ENCODE measurements at regions not wholly inside any gene's neighbourhood (a gene's known extent, or its start where the extent isn't known, plus 50 kb on each side); places are given as distances from the start of the nearest gene placed in this dataset.

GRCh38 chr7:89776980-89777379 lies 377.3 kb upstream of the STEAP1 start:
- no peak overlapping the region for H3K27ac ChIP-seq (ENCODE audit: insufficient read depth in 1 of 2, low read depth in 1 of 2, low read length in 2 of 2, poor library complexity in 1 of 2, severe bottlenecking in 2 of 2)
- DNase-seq: no peak
- H3K4me1 ChIP-seq (ENCODE audit: control extremely low read depth in 1 of 4, control insufficient read depth in 4 of 4, insufficient read depth in 4 of 4, low read length in 3 of 4): no peaks in the 10 kb centered on the region
- H3K4me3 ChIP-seq (ENCODE audit: control insufficient read depth in 1 of 7, extremely low read depth in 1 of 7, insufficient read depth in 4 of 7, low read depth in 2 of 7, low read length in 6 of 7): no peak overlapping the region
- CTCF ChIA-PET: no interaction called here
- H3K36me3 ChIP-seq (ENCODE audit: control insufficient read depth in 4 of 4, insufficient read depth in 4 of 4, low read length in 3 of 4): no peaks in the 10 kb centered on the region
- POLR2A ChIA-PET: no interaction called here
- H3K27me3 ChIP-seq (replicated peaks in 2 of 5; ENCODE audit: control insufficient read depth in 4 of 5, insufficient read depth in 5 of 5, low read length in 4 of 5): no peaks in the 10 kb centered on the region
- no peaks in the 10 kb centered on the region for H3K9me3 ChIP-seq (ENCODE audit: control extremely low read depth in 1 of 5, control insufficient read depth in 4 of 5, insufficient read depth in 2 of 5, low read depth in 1 of 5, low read length in 4 of 5)
- no CpG with 5 or more reads among the region's 2 CpGs for WGBS (ENCODE audit: insufficient coverage)

GRCh38 chr7:89777499-89777898 lies 376.8 kb upstream of the STEAP1 start:
- Histone ChIP-seq H3K27ac (ENCODE audit: insufficient read depth in 1 of 2, low read depth in 1 of 2, low read length in 2 of 2, poor library complexity in 1 of 2, severe bottlenecking in 2 of 2) (no peak overlapping the region), H3K27me3 (replicated peaks in 2 of 5; ENCODE audit: control insufficient read depth in 4 of 5, insufficient read depth in 5 of 5, low read length in 4 of 5) (no peaks in the 10 kb centered on the region), H3K9me3 (ENCODE audit: control extremely low read depth in 1 of 5, control insufficient read depth in 4 of 5, insufficient read depth in 2 of 5, low read depth in 1 of 5, low read length in 4 of 5) (no peaks in the 10 kb centered on the region), H3K36me3 (ENCODE audit: control insufficient read depth in 4 of 4, insufficient read depth in 4 of 4, low read length in 3 of 4) (no peaks in the 10 kb centered on the region), H3K4me3 (ENCODE audit: control insufficient read depth in 1 of 7, extremely low read depth in 1 of 7, insufficient read depth in 4 of 7, low read depth in 2 of 7, low read length in 6 of 7) (no peak overlapping the region), H3K4me1 (ENCODE audit: control extremely low read depth in 1 of 4, control insufficient read depth in 4 of 4, insufficient read depth in 4 of 4, low read length in 3 of 4) (no peaks in the 10 kb centered on the region)
- ChIA-PET POLR2A (no interaction called here), CTCF (no interaction called here)
- DNase-seq: no peak

GRCh38 chr7:89780291-89780690 lies 374.0 kb upstream of the STEAP1 start:
- no peak for DNase-seq
- ChIA-PET POLR2A (no interaction called here), CTCF (no interaction called here)
- H3K4me3 ChIP-seq (ENCODE audit: control insufficient read depth in 1 of 7, extremely low read depth in 1 of 7, insufficient read depth in 4 of 7, low read depth in 2 of 7, low read length in 6 of 7): no peak overlapping the region
- H3K27me3 ChIP-seq (replicated peaks in 2 of 5; ENCODE audit: control insufficient read depth in 4 of 5, insufficient read depth in 5 of 5, low read length in 4 of 5): no peaks in the 10 kb centered on the region
- 90% methylated on average over 2 of the region's 4 CpGs for WGBS (ENCODE audit: insufficient coverage)
- no peaks in the 10 kb centered on the region for H3K36me3 ChIP-seq (ENCODE audit: control insufficient read depth in 4 of 4, insufficient read depth in 4 of 4, low read length in 3 of 4)
- no peak overlapping the region for H3K27ac ChIP-seq (ENCODE audit: insufficient read depth in 1 of 2, low read depth in 1 of 2, low read length in 2 of 2, poor library complexity in 1 of 2, severe bottlenecking in 2 of 2)
- no peaks in the 10 kb centered on the region for H3K4me1 ChIP-seq (ENCODE audit: control extremely low read depth in 1 of 4, control insufficient read depth in 4 of 4, insufficient read depth in 4 of 4, low read length in 3 of 4)
- no peaks in the 10 kb centered on the region for H3K9me3 ChIP-seq (ENCODE audit: control extremely low read depth in 1 of 5, control insufficient read depth in 4 of 5, insufficient read depth in 2 of 5, low read depth in 1 of 5, low read length in 4 of 5)

GRCh38 chr7:89796481-89796880 lies 357.8 kb upstream of the STEAP1 start:
- H3K9me3 ChIP-seq (ENCODE audit: control extremely low read depth in 1 of 5, control insufficient read depth in 4 of 5, insufficient read depth in 2 of 5, low read depth in 1 of 5, low read length in 4 of 5): no peaks in the 10 kb centered on the region
- no CpG with 5 or more reads among the region's 2 CpGs for WGBS (ENCODE audit: insufficient coverage)
- H3K4me1 ChIP-seq (ENCODE audit: control extremely low read depth in 1 of 4, control insufficient read depth in 4 of 4, insufficient read depth in 4 of 4, low read length in 3 of 4): no peaks in the 10 kb centered on the region
- no peak overlapping the region for H3K27ac ChIP-seq (ENCODE audit: insufficient read depth in 1 of 2, low read depth in 1 of 2, low read length in 2 of 2, poor library complexity in 1 of 2, severe bottlenecking in 2 of 2)
- no peak overlapping the region for H3K4me3 ChIP-seq (ENCODE audit: control insufficient read depth in 1 of 7, extremely low read depth in 1 of 7, insufficient read depth in 4 of 7, low read depth in 2 of 7, low read length in 6 of 7)
- CTCF ChIA-PET: no interaction called here
- H3K27me3 ChIP-seq (replicated peaks in 2 of 5; ENCODE audit: control insufficient read depth in 4 of 5, insufficient read depth in 5 of 5, low read length in 4 of 5): no peaks in the 10 kb centered on the region
- DNase-seq: no peak
- POLR2A ChIA-PET: no interaction called here
- H3K36me3 ChIP-seq (ENCODE audit: control insufficient read depth in 4 of 4, insufficient read depth in 4 of 4, low read length in 3 of 4): no peaks in the 10 kb centered on the region

GRCh38 chr7:89797965-89798598 lies 356.2 kb upstream of the STEAP1 start:
- Histone ChIP-seq H3K9me3 (ENCODE audit: control extremely low read depth in 1 of 5, control insufficient read depth in 4 of 5, insufficient read depth in 2 of 5, low read depth in 1 of 5, low read length in 4 of 5) (no peaks in the 10 kb centered on the region), H3K4me1 (ENCODE audit: control extremely low read depth in 1 of 4, control insufficient read depth in 4 of 4, insufficient read depth in 4 of 4, low read length in 3 of 4) (no peaks in the 10 kb centered on the region), H3K27ac (ENCODE audit: insufficient read depth in 1 of 2, low read depth in 1 of 2, low read length in 2 of 2, poor library complexity in 1 of 2, severe bottlenecking in 2 of 2) (no peak overlapping the region), H3K4me3 (ENCODE audit: control insufficient read depth in 1 of 7, extremely low read depth in 1 of 7, insufficient read depth in 4 of 7, low read depth in 2 of 7, low read length in 6 of 7) (no peak overlapping the region), H3K27me3 (replicated peaks in 2 of 5; ENCODE audit: control insufficient read depth in 4 of 5, insufficient read depth in 5 of 5, low read length in 4 of 5) (no peaks in the 10 kb centered on the region), H3K36me3 (ENCODE audit: control insufficient read depth in 4 of 4, insufficient read depth in 4 of 4, low read length in 3 of 4) (no peaks in the 10 kb centered on the region)
- no peak for DNase-seq
- WGBS (ENCODE audit: insufficient coverage): 95% methylated on average over 3 of the region's 3 CpGs
- CTCF ChIA-PET: no interaction called here
- POLR2A ChIA-PET: no interaction called here

- CTCF ChIA-PET: no interaction called here
- POLR2A ChIA-PET: no interaction called here
Observed at GRCh38 chr7:89798599-89798996, 355.7 kb upstream of the STEAP1 start.

GRCh38 chr7:89800761-89801160 lies 353.5 kb upstream of the STEAP1 start:
- DNase-seq: no peak
- Histone ChIP-seq H3K36me3 (ENCODE audit: control insufficient read depth in 4 of 4, insufficient read depth in 4 of 4, low read length in 3 of 4) (no peaks in the 10 kb centered on the region), H3K9me3 (ENCODE audit: control extremely low read depth in 1 of 5, control insufficient read depth in 4 of 5, insufficient read depth in 2 of 5, low read depth in 1 of 5, low read length in 4 of 5) (peaks cover 0 to 1% (median 0%) of the 10 kb centered on the region in 5 experiments), H3K27me3 (replicated peaks in 2 of 5; ENCODE audit: control insufficient read depth in 4 of 5, insufficient read depth in 5 of 5, low read length in 4 of 5) (no peaks in the 10 kb centered on the region), H3K4me3 (ENCODE audit: control insufficient read depth in 1 of 7, extremely low read depth in 1 of 7, insufficient read depth in 4 of 7, low read depth in 2 of 7, low read length in 6 of 7) (no peak overlapping the region), H3K4me1 (ENCODE audit: control extremely low read depth in 1 of 4, control insufficient read depth in 4 of 4, insufficient read depth in 4 of 4, low read length in 3 of 4) (no peaks in the 10 kb centered on the region), H3K27ac (ENCODE audit: insufficient read depth in 1 of 2, low read depth in 1 of 2, low read length in 2 of 2, poor library complexity in 1 of 2, severe bottlenecking in 2 of 2) (no peak overlapping the region)
- POLR2A ChIA-PET: no interaction called here
- CTCF ChIA-PET: no interaction called here
- WGBS (ENCODE audit: insufficient coverage): 83% methylated on average over 1 of the region's 2 CpGs

More at GRCh38 chr7:89798599-89798996, 355.7 kb upstream of the STEAP1 start:
- H3K27ac ChIP-seq (ENCODE audit: insufficient read depth in 1 of 2, low read depth in 1 of 2, low read length in 2 of 2, poor library complexity in 1 of 2, severe bottlenecking in 2 of 2): no peak overlapping the region
- DNase-seq: no peak
- H3K27me3 ChIP-seq (replicated peaks in 2 of 5; ENCODE audit: control insufficient read depth in 4 of 5, insufficient read depth in 5 of 5, low read length in 4 of 5): no peaks in the 10 kb centered on the region
- 100% methylated on average over 2 of the region's 2 CpGs for WGBS (ENCODE audit: insufficient coverage)
- H3K4me1 ChIP-seq (ENCODE audit: control extremely low read depth in 1 of 4, control insufficient read depth in 4 of 4, insufficient read depth in 4 of 4, low read length in 3 of 4): no peaks in the 10 kb centered on the region
- H3K4me3 ChIP-seq (ENCODE audit: control insufficient read depth in 1 of 7, extremely low read depth in 1 of 7, insufficient read depth in 4 of 7, low read depth in 2 of 7, low read length in 6 of 7): no peak overlapping the region
- no peaks in the 10 kb centered on the region for H3K36me3 ChIP-seq (ENCODE audit: control insufficient read depth in 4 of 4, insufficient read depth in 4 of 4, low read length in 3 of 4)
- no peaks in the 10 kb centered on the region for H3K9me3 ChIP-seq (ENCODE audit: control extremely low read depth in 1 of 5, control insufficient read depth in 4 of 5, insufficient read depth in 2 of 5, low read depth in 1 of 5, low read length in 4 of 5)
